GM19035 (cell line): ENCODE measurements at regions not wholly inside any gene's neighbourhood (a gene's known extent, or its start where the extent isn't known, plus 50 kb on each side); places are given as distances from the start of the nearest gene placed in this dataset.

Experiments
- ATAC-seq: cut with Tn5 transposase; IDR thresholded peaks from one replicate; pipeline ENCODE4 v1.9.1; 2021; ENCODE audit not compliant: unreplicated experiment

DNA sequence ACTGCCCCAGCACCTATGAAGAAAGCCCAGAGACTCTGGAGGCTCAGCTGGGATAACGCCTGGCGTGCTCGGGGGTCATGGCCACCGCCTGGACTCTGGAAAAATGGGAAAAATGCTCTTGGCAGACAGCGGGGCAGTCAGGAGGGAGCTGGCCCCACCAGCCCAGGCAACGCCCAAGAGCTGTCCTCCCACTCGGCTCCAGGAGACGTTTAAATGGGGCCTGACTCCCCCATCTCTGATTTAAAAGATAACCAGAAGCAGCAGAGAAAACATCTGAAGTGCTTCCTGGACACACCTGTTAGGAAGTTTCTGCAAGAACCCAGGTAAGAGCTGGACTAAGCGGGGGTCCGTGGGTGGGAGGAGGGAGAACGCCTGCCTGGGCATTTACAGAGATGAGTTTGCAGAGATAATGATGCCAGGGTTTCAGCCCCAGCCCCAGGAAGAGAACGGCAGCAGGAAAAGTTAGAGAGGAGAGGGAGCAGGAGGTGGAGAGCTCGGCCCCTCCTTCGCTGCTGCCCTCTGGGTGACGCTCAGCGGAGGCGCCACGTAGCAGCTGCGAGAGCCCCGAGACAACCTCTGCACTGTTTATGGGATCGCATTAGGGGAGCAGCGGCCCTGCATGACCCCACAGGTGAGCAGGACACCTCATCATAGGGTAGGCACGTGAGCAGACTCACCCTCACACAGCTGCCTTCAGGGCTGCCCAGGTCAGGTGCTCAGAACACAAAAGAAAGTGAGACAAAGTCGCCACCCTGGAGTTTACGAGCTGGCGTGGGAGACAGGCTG is 83.5 kb upstream of the INSIG1 start:
- ATAC-seq = no peak

DNA sequence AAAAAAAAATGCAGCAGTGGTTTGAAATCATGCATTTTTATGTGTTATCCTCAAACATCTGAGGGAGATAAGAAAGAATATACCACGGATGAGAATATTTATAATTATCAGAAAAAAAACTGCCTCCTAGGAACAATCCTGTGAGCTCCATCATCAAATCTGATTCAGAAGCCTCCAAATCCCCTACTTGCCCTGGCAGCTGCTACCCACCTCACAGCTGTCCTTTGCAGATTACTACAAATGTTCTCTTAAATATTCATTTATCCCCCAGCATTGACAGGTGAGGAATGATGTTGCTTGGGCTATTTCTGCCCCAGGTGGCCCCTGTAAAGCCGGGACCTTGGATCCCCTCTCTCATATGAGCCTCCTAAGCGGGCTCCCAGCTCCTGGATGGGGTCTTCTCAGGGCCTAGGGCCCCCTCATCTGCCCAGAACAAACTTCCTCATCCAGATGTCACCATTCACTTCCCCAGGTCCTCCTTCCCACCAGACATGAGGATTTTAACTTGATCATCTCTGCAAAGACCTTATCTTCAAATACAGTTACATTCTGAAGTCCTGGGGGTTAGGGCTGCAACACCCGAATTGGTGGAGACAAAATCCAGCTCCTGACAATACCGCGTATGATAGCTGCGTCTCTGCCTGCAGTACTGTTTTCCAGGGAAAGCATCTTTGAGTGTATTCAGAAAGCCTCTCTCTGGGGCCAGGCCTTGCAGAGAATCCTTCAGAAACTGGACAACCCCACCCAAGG is 81.9 kb upstream of the INSIG1 start:
- no peak for ATAC-seq

DNA sequence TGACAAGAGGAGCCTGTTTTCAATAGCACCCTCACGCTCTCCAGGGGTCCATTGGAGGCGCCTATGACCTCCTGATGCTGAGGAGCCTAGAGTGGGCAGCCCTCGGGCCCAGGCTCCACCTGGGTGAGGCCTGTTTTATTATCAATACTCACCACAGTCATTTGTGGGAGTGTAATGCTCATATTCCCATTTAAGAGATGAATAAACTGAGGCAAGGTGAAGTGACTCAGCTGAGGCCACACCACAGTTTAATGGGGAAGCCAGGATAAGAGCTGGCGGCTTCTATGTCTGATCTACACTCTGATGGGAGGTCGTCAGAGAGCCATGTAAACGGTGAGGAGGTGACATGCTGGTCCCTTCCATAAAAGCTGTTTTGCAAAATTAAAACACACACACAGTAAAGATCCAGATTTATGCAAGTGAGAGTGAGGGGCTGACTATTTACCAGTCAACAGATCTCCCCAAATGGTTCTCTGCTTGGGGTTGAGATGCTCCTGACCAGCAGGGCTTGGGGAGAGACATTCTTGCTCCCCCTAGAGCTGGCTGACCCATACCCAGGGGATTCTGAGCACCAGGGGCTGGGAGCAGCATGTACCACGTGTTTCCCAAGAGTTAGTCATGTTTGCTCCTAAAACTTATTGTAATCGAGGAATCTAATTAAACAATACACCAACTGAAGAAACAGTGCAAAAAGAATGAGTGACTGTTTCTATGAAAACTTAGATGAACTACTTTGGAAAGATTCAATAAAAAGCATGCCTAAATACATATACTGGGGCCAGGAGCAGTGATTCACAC is 81.0 kb upstream of the INSIG1 start:
- no peak for ATAC-seq

DNA sequence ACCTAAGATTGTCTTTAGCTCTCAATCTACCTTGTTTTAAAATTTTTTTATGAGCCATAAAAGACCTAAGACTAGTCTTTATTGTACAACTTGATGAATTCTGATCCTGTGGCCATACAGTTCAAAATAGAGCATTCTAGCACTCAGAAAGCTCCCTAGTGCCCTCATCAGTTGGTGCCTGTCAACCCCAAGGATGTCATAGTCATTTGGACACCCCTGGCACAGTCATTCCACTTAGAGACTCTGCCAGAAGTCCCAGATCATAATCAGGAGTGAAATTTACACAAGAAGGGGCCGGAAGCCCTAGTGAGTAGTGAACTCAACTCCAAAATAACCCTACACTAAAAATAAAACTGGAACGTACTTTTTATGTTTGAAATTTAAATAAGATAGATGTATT is 80.0 kb upstream of the INSIG1 start:
- ATAC-seq = peak; percentile 49

DNA sequence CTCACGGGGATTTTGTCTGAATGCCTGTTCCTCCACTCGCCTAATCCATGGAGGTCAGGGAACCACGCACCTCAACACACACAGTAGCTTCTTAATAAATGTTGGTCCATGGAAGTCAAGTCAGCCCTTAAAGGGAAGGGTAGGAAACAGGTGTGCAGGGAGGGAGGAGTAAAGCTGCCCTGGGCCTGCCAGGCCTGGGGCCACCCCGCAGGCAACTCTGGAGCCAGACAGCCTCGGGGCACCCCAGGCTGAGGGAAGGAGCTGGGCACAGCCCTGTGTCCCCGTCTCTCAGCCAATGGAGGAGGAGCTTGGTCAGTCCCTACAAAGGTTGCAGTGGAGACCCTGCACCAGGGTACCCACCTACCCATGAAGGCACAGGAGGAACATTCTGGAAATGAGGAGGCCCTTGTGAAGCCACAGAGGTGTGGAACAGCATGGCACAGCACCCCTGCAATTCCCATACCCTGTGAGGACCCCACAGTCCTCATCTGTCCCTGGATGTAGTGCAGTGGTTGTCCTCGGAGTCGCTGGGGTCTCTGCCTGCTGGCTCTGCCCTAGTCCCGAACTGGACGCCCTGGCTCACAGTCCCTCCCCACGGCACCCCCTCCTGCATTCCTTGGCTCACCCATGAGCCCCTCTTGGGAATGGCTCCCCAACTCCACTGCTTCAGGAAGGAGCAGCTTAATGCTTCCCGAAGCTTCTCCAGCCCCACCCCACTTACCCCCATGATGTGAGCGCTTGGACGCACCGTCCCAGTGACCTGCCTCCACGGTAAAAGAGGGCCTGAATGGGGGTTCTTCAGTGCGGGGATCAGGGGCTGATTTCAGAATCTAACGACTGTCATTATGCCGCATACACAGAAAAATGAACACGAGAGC is 79.2 kb upstream of the INSIG1 start:
- no peak for ATAC-seq

DNA sequence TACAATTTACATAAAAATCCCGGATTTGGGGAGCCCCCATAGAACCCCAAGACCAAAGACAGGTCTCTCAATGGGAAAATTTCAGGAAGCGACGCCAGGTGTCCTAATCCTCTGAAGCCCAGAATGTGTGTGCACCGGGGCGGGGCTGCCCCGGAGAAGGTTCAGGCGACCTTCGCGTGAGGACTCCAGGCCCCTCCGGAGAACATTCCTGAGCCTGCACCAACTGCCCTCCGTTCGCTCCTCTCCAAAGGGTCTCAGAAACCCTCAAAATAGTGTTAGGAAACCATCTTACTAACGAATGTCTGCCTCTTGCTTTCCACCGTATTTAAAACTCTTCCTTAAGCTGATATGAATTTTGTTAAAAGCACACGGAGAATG is 78.5 kb upstream of the INSIG1 start:
- ATAC-seq = no peak

DNA sequence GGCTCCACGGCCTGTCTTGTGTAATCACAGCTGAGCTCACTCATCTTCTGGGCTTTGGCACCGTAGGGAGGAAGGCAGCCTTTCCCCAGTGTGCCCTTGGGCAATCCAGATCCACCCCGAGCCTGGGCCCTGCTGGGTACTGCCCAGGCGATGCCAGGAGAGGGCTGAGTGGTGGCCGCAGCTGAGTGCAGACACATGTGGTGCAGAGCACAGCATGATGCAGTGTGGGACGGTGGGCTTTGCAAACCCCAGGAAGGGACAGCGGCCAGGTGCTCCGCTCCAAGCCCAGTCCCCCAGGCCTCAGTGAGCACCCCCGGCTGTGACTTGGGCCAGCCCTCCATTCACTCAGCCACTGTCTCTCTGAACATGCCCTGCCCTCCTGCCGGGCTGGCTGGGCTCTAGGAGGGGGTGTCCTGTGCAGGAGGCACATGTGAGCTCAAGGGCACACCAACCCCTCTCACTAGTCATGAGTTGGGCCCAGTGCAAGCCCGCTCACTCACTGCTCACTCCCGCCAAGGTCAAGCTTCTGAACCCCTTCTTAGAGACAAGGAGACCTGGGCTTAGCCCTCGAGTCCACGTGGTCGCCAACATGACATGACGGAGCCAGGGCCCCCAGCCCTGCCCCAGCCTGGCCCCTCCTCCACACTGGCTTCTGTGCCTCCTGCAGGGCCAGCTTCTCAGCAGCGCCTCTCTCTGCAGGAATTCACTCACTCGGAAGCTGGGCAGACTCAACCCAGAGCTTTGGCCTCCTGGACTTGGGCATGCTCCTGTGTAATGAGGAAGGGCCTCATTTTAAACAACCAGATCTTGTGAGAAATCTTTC is 77.5 kb upstream of the INSIG1 start:
- no peak for ATAC-seq

DNA sequence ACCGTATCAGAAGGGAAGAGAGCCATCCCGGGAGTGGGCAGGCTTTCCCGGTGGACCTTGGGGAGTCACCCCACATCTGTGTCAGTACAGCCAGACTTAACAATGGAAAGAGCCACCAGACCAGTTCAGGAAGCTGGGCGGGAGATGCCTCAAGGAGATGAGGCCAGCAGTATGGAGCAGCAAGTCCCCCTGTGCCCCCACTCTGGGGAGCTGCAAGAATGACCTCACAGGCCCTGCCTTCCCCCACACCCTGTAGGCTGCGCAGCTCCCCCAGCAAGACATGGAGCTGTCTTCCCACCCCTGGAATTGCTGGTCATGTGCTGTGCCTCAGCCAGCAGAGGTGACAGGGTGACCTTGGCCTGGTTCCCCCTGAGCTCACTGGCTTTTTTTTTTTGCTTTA is 76.8 kb upstream of the INSIG1 start:
- no peak for ATAC-seq

DNA sequence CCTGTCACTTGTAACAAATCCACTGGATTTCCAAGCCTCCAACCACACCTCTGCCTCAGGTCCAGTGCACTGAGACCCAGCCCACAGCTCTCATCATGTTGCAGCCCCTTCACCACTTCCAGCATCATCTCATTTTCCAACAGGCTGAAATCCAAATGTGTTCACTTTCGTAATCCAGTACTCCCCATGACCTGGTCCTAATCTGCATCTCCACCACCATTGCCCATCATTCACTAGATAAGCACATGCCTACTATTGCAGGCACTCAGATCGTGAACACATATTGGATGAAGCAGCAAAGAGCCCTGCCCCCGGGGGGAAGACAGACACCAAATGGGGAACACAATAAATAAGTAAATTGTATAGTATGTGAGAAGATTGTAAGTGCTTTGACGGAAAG is 76.1 kb upstream of the INSIG1 start:
- ATAC-seq = no peak

DNA sequence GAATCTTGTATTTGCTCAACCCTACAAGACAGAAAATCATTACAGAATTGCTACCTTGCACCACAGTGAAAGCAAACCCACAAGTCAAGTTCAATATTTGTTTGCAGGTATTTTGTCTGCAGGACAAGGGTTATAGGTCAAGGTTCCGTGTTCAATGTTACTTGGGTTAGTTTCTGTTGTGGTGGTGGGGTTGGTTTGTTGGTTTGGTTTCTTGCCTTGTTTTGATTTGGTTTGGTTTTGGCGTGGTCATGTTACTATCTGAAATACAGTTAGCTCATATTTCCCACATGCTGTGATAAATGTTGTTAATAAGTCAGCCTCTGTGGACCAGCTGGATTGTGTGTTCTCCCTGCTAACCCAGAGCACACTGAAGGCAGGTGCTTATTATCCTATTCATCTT is 75.6 kb upstream of the INSIG1 start:
- no peak for ATAC-seq

DNA sequence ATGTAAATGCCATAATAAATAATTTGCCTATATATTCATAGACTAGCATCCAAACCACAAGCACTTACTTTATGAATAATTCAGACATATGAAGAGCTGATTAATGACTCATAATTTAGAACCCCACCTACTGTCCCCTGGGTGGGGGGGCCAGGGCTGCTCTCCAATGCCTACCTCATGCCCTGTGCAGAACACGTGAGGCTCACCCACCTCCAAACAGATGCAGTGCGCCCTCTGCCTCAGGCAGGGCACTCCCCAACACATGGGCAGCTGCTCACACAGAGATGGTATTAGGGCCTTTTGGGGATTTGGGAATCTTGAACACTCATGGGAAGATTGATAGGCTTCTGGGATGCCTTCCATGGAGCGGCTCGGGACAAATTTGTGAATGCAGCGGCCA is 75.1 kb upstream of the INSIG1 start:
- no peak for ATAC-seq

DNA sequence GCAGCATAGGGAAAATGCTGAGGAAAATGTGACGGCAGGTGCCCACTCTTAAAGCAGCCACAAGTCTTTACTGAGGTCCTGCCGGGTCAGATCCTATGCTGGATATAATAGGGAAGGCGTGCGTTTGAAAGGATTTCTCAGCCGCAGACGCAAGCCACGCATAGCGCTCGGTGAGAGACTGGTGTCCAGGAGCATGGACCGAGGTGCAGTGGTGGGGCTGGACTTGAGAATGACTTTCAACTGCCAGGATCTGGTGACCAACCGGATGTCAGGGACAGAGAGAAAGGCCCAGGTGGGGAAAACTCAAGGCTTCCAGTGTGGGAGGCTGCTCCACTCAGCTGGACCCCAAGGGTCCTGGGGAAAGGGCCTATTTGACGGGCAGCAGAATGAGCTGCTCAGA is 74.7 kb upstream of the INSIG1 start:
- ATAC-seq = no peak

DNA sequence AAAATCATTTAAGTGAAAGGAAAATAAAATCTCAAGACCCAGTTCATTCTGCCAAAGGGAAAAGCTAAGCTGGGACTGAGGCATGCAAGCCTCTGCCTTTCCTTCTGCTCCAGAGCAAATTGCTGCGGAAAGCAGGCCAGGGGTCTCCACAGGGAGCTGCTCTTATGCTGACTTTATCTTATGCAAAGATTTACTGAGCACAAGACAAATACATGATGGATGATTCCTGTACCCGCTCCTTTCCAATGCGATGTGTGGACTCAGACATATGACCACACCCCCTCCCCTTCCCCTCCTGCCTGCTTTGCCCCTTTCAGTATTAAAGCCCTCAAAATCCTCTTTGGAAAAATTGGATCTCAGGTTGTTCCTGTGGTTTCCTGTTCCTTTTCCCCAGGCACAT is 74.2 kb upstream of the INSIG1 start:
- no peak for ATAC-seq

DNA sequence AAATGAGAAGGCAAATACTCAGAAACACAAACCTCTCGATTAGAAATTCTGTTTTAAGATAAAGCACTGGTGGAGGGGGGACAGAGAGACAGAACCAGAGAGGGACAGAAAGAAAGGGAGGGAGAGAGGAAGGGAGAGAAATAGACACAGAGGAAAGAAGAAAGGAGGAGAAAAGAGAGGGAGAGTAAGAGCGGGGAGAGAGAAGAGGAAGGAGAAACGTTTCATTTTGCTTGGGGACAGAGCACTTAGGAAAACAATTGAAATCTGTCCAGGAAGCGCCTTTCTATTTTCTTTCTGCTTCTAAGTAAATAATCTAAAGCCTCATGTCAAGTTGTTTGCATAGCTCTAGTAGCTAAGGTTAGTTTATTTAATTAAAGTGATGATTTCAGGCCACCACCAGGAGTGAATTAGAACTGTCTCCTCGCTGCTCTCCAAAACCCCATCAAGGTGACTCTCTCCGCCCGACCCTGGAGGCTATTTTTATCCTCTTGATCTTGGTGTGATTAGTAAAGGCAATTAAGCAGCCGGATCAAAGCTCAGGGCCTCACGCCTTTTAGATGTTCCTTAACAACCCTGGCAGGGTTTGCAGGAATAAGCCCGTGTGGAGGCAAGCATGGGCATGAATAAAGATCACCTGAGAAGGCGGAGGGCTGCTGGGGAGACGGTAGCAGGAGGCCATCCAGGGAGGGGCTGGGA is 73.4 kb upstream of the INSIG1 start:
- ATAC-seq = no peak

DNA sequence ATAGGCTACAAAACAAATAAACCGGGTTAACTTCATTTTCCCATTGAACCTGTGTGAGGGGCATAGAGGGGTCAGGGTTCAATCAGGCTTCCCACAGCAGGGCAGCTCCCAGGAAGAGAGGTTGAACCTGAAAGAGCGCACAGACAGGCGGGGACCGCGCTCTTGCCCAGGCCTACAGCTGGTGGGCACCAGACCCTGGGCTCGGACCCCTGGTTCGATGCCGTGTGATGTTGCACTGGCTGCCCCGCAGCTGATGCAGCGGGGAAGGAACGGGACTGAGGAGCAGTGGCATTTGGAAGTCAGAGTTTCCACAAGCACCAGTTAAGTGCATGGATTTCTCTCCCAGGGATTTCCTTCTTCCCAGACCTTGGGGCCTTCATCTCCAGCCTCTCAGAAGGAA is 72.6 kb upstream of the INSIG1 start:
- no peak for ATAC-seq

DNA sequence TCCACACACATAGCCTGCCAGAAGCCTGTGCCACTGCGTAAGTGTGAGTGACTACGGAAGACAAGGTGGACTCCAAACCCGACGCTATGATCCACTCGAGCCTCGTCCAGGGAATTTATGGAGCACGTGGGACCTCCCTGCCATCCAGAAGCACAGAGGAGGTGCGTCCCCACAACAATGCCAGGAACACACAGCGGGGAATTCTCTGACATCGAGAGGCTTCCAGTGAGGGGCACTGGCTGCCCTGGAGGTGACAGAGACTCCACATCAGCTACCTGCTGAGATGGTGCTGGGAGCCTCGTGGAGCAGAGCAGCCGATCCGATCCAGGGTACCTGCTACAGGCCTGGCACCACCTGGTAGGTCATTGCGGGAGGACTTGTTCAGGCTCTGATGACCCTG is 72.2 kb upstream of the INSIG1 start:
- no peak for ATAC-seq

DNA sequence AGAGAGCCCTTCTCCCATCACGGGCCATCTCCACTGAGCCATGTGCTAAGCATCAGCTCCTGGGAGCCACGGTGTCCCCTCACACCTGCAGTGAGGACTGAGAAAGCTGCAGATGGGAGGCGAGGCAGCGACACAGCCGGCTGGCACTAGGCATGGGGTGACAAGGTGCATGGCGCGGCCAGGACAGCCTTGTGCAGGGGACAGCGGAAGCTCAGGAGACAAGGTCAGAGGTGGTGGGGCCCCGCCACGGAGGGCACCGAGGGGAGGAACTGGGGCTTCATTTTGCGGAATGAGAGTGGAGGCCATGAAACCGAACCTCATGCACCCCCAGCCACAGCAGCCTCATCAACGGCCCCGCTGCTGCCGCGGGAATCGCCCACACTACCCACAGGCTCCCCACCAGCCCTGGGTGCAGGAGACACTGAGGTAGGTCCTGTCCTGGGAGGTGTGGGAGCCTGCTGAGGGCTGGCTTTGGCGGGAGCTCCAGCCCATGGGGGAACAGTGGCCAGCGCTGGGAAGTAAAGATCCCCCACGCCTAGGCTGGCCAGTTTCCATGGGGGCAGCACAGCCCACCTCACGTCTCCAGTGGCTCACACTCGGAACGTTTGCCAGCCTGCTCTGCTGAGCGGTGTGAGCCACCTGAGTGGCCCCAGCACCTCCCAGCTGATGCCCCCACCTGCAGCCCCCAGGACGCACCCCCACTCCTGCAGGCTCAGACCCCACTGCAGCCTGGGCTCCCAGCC is 71.2 kb upstream of the INSIG1 start:
- ATAC-seq = no peak

DNA sequence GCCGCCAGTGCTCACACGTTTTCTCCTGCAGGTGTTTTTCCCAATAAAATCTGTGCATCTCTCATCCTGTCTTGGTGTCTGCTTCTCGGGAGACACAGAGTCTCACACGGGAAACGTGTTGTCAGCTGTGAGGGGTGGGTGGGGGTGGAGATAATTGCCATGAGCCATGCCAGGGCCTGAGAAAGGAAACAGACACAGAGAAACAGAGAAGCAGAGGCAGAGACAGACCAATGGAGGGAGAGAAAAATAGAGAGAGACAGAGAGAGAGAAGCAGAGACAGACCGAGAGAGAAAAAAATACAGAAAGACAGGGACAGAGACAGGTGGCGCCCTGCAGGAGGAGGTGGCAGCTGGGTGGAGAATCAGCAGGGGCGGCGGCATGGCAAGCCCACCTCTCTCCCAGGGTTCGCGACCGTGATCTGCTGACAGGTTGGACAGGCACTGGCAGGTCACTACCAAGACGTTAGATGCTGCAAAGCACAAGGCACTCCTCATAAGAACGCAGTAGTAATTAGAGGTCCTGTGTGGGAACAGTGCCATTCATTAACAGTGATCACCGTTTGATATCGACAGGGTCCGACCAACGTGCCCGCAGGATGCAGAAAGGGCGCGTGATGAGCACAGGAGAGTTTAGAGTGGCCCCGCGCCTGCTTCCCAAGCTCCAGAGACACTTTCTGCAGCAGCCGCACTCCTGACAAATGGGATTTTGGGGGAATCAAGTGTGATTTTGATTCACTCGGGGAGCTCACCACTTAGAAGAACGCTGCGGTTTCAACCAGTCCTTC is 70.5 kb upstream of the INSIG1 start:
- ATAC-seq = no peak
